Mesendoderm (in vitro differentiated cells): ENCODE measurements at regions not wholly inside any gene's neighbourhood (a gene's known extent, or its start where the extent isn't known, plus 50 kb on each side); places are given as distances from the start of the nearest gene placed in this dataset.

Experiments
- DNase-seq: peaks from one replicate; pipeline ENCODE4 v3.0.0; 2013
- H2AK5ac ChIP-seq: 2 replicates; pipeline ENCODE4 v1.6.1; 2013; ENCODE audit warnings: low read length, inconsistent platforms
- H2BK120ac ChIP-seq: 2 replicates; pipeline ENCODE4 v1.6.1; 2013; ENCODE audit warnings: low read depth, mild to moderate bottlenecking, low read length, moderate library complexity, mixed read lengths
- H2BK15ac ChIP-seq: replicated peaks from 2 replicates; pipeline ENCODE4 v1.6.1; 2013; ENCODE audit warnings: low read depth, mild to moderate bottlenecking, moderate library complexity
- H2BK5ac ChIP-seq: 2 replicates; pipeline ENCODE4 v1.6.1; 2013; ENCODE audit warnings: low read length, inconsistent platforms
- H3K18ac ChIP-seq: 2 replicates; pipeline ENCODE4 v1.6.1; 2013; ENCODE audit warnings: mild to moderate bottlenecking, low read length, mixed read lengths
- H3K23ac ChIP-seq: one replicate; pipeline ENCODE4 v1.6.1; 2013; ENCODE audit warnings: low read length
- H3K27ac ChIP-seq: 2 replicates; pipeline ENCODE4 v1.5.1; 2013; ENCODE audit warnings: low read depth, mild to moderate bottlenecking, inconsistent platforms, low read length, moderate library complexity
- H3K27me3 ChIP-seq: 2 replicates; pipeline ENCODE4 v1.6.1; 2013; ENCODE audit warnings: low read length, control low read depth, mild to moderate bottlenecking, inconsistent platforms; ENCODE audit not compliant: insufficient read depth, poor library complexity
- H3K36me3 ChIP-seq: 2 replicates; pipeline ENCODE4 v1.6.1; 2013; ENCODE audit warnings: low read length, inconsistent platforms; ENCODE audit not compliant: control insufficient read depth, insufficient read depth
- H3K4ac ChIP-seq: one replicate; pipeline ENCODE4 v1.6.1; 2013; ENCODE audit warnings: low read depth, mild to moderate bottlenecking, low read length, moderate library complexity
- H3K4me1 ChIP-seq: 2 replicates; pipeline ENCODE4 v1.6.1; 2013; ENCODE audit warnings: low read depth, low read length, inconsistent platforms; ENCODE audit not compliant: control insufficient read depth
- H3K4me2 ChIP-seq: 2 replicates; pipeline ENCODE4 v1.6.1; 2013; ENCODE audit warnings: low read length
- H3K4me3 ChIP-seq: 2 replicates; pipeline ENCODE4 v1.5.1; 2013; ENCODE audit warnings: mild to moderate bottlenecking, low read length
- H3K56ac ChIP-seq: one replicate; pipeline ENCODE4 v1.6.1; 2013; ENCODE audit warnings: low read length
- H3K79me1 ChIP-seq: 2 replicates; pipeline ENCODE4 v1.6.1; 2013; ENCODE audit warnings: low read length, inconsistent platforms
- H3K79me2 ChIP-seq: 2 replicates; pipeline ENCODE4 v1.6.1; 2013; ENCODE audit warnings: mild to moderate bottlenecking, low read length; ENCODE audit not compliant: control insufficient read depth, insufficient read depth
- H3K9ac ChIP-seq: 2 replicates; pipeline ENCODE4 v1.6.1; 2013; ENCODE audit warnings: low read length, inconsistent platforms
- H4K5ac ChIP-seq: one replicate; pipeline ENCODE4 v1.6.1; 2013; ENCODE audit warnings: low read length
- H4K8ac ChIP-seq: one replicate; pipeline ENCODE4 v1.6.1; 2013; ENCODE audit warnings: low read depth, mild to moderate bottlenecking, control low read depth, low read length, moderate library complexity
- WGBS: extraction: QIAGEN DNeasy Blood & Tissue Kit; methylation state at CpG from one replicate; pipeline ENCODE4 v1.1.7; 2013; ENCODE audit warnings: low lambda C conversion rate, missing lambda C conversion rate; ENCODE audit not compliant: insufficient coverage; ENCODE audit errors: extremely low coverage; 5-methylcytosine and 5-hydroxymethylcytosine counted together

DNA sequence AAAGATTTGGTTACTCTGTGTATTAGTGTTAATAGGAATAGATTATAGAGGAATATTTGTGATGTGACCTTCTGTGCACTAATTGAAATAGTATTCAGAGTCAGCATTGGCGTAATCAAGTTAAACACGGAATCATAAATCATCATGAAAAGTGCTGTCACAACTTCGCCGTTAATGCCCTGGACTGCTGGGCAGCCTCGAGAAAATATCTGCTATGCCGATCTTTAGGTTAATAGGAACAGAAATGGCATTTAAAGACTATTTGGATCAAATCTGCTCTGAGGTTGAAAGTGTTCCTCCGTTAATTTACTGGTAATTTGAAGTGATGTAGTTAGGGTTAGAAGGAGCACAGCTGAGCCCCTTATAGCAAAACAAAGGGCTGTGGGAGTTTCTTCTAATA is 219.0 kb downstream of the MZT1 start:
- no CpG with 5 or more reads among the region's 7 CpGs for WGBS
- no peaks in the 10 kb centered on the region for H3K4me1 ChIP-seq
- H2BK5ac ChIP-seq: no peak overlapping the region

GRCh38 chr13:72507416-72508199 is 219.8 kb downstream of the MZT1 start:
- no CpG with 5 or more reads among the region's 9 CpGs for WGBS
- H3K27ac ChIP-seq: no peak overlapping the region
- no peak overlapping the region for H3K4me3 ChIP-seq

More for the DNA sequence above, 219.0 kb downstream of the MZT1 start:
- Histone ChIP-seq H3K23ac (no peak overlapping the region), H3K18ac (no peak overlapping the region), H4K8ac (no peak overlapping the region), H3K4me3 (no peak overlapping the region), H3K4me2 (no peak overlapping the region), H4K5ac (no peak overlapping the region), H3K79me2 (no peaks in the 10 kb centered on the region), H2AK5ac (no peak overlapping the region), H3K79me1 (no peaks in the 10 kb centered on the region), H3K9ac (no peak overlapping the region), H3K4ac (no peak overlapping the region), H3K56ac (no peak overlapping the region), H2BK15ac (no peak overlapping the region), H3K36me3 (no peaks in the 10 kb centered on the region), H3K27ac (no peak overlapping the region), H2BK120ac (no peak overlapping the region), H3K27me3 (no peaks in the 10 kb centered on the region)
- DNase-seq: no peak

DNA sequence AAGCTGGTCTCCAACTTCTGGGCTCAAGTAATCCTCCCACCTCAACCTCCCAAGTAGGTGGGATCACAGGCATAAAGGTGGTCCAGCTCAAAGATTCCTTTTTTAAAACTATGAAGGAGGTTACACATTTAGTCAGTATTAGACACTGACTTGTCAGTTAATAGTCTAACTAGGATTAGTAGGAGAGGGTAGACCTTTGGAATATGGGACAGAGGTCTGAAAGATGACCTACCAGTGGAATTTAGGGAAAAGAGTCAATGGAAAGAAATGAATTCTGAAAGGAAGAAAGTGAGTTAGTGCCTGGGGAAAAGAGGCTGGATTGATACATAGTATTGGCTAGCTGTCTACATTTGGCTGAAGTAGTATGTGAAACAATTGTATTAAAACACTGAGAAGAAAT is 220.7 kb downstream of the MZT1 start:
- Histone ChIP-seq H3K27me3 (no peaks in the 10 kb centered on the region), H3K9ac (no peak overlapping the region)

More at GRCh38 chr13:72507416-72508199, 219.8 kb downstream of the MZT1 start:
- Histone ChIP-seq H3K23ac (no peak overlapping the region), H3K56ac (no peak overlapping the region), H3K4me2 (no peak overlapping the region), H4K8ac (no peak overlapping the region), H3K36me3 (no peaks in the 10 kb centered on the region), H4K5ac (no peak overlapping the region), H3K79me1 (no peaks in the 10 kb centered on the region), H3K4me1 (no peaks in the 10 kb centered on the region), H3K79me2 (no peaks in the 10 kb centered on the region), H2BK120ac (no peak overlapping the region), H3K18ac (no peak overlapping the region), H2BK15ac (no peak overlapping the region), H2BK5ac (no peak overlapping the region), H2AK5ac (no peak overlapping the region), H3K9ac (no peak overlapping the region), H3K27me3 (no peaks in the 10 kb centered on the region), H3K4ac (no peak overlapping the region)
- no peak for DNase-seq

DNA sequence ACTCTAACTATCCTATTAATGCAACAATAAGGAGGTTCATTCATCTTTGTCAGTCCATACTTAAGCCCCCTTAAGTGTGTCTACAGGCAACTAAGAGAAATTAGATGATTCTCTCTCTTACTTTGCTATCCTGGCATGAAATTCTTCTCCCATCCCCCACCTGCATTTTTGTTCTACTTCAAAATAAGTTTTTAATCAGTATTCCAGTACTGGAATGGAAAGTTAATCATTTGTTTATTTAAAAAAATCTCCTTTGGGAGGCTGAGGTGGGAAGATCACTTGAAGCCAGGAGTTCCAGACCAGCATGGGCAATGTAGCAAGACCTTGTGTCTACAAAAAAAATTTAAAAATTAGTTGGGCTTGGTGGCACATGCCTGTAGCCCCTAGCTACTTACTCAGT is 222.1 kb downstream of the MZT1 start:
- Histone ChIP-seq H3K36me3 (no peaks in the 10 kb centered on the region), H3K79me1 (no peaks in the 10 kb centered on the region), H3K18ac (no peak overlapping the region), H3K4me1 (no peaks in the 10 kb centered on the region), H3K79me2 (no peaks in the 10 kb centered on the region), H4K8ac (no peak overlapping the region), H3K4ac (no peak overlapping the region), H3K27me3 (no peaks in the 10 kb centered on the region), H3K23ac (no peak overlapping the region), H3K4me3 (no peak overlapping the region), H3K4me2 (no peak overlapping the region), H2BK5ac (no peak overlapping the region), H2AK5ac (no peak overlapping the region), H3K9ac (no peak overlapping the region), H3K56ac (no peak overlapping the region), H2BK15ac (no peak overlapping the region), H2BK120ac (no peak overlapping the region), H3K27ac (no peak overlapping the region), H4K5ac (no peak overlapping the region)
- DNase-seq: no peak

More for the DNA sequence above, 220.7 kb downstream of the MZT1 start:
- H2AK5ac ChIP-seq: no peak overlapping the region
- no peaks in the 10 kb centered on the region for H3K79me2 ChIP-seq
- H3K36me3 ChIP-seq: no peaks in the 10 kb centered on the region
- no peak overlapping the region for H3K56ac ChIP-seq
- H3K23ac ChIP-seq: no peak overlapping the region
- no peak overlapping the region for H3K27ac ChIP-seq
- H2BK5ac ChIP-seq: no peak overlapping the region
- no peak overlapping the region for H4K5ac ChIP-seq
- H3K4ac ChIP-seq: no peak overlapping the region
- no peak overlapping the region for H3K4me2 ChIP-seq
- H3K79me1 ChIP-seq: no peaks in the 10 kb centered on the region
- H3K18ac ChIP-seq: no peak overlapping the region
- H4K8ac ChIP-seq: no peak overlapping the region
- no peak overlapping the region for H2BK15ac ChIP-seq
- no peak overlapping the region for H3K4me3 ChIP-seq
- no peaks in the 10 kb centered on the region for H3K4me1 ChIP-seq
- DNase-seq: no peak
- no peak overlapping the region for H2BK120ac ChIP-seq

- H3K23ac ChIP-seq: no peak overlapping the region
- no peak overlapping the region for H3K4ac ChIP-seq
- no peaks in the 10 kb centered on the region for H3K36me3 ChIP-seq
- no peak overlapping the region for H2BK5ac ChIP-seq
- no peak overlapping the region for H2AK5ac ChIP-seq
- no peak overlapping the region for H3K27ac ChIP-seq
- no peaks in the 10 kb centered on the region for H3K79me2 ChIP-seq
- no peak overlapping the region for H4K8ac ChIP-seq
- H3K4me3 ChIP-seq: no peak overlapping the region
- WGBS: no CpG with 5 or more reads among the region's 5 CpGs
- no peak overlapping the region for H2BK120ac ChIP-seq
- no peak for DNase-seq
- no peaks in the 10 kb centered on the region for H3K79me1 ChIP-seq
- no peak overlapping the region for H2BK15ac ChIP-seq
- no peak overlapping the region for H3K9ac ChIP-seq
- no peaks in the 10 kb centered on the region for H3K27me3 ChIP-seq
- no peak overlapping the region for H4K5ac ChIP-seq
- H3K18ac ChIP-seq: no peak overlapping the region
- no peaks in the 10 kb centered on the region for H3K4me1 ChIP-seq
- H3K4me2 ChIP-seq: no peak overlapping the region
- no peak overlapping the region for H3K56ac ChIP-seq
Observed at GRCh38 chr13:72504131-72504841, 223.1 kb downstream of the MZT1 start.
